ENCODE measurements at regions not wholly inside any gene's neighbourhood (a gene's known extent, or its start where the extent isn't known, plus 50 kb on each side); places are given as distances from the start of the nearest gene placed in this dataset.

DNA sequence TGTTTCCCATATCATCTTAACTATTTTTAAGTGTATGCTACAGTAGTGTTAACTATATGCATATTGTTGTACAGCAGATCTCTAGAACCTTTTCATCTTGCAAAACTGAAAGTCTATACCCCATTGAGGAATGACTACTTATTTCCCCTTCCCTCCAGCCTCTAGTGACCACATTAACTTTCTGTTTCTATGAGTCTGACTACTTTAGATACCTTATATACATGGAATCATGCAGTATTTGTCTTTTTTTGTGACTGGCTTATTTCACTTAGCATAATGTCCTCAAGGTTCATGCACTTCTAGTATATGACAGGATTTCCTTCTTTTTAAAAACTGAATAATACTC, 96.5 kb upstream of the BTG3 start:
- H2AFZ ChIP-seq = no peak overlapping the region
- no peaks in the 10 kb centered on the region for H3F3A ChIP-seq (ENCODE audit: insufficient read depth, low read depth)
- H4K20me1 ChIP-seq (ENCODE audit: insufficient read depth) = no peaks in the 10 kb centered on the region
- no peak for DNase-seq
- intact Hi-C loops (cut with micrococcal nuclease; ENCODE audit: unreplicated experiment) = no loop called here
- no peaks in the 10 kb centered on the region for H3K9me2 ChIP-seq (ENCODE audit: insufficient read depth)
- no peak overlapping the region for H3K27ac ChIP-seq
- ChIA-PET POLR2A (ENCODE audit: unreplicated experiment) (no interaction called here), CTCF (no interaction called here)
- BruUV-seq (replicated peaks) = no TSS peak
- TF ChIP-seq, protein P1, sequence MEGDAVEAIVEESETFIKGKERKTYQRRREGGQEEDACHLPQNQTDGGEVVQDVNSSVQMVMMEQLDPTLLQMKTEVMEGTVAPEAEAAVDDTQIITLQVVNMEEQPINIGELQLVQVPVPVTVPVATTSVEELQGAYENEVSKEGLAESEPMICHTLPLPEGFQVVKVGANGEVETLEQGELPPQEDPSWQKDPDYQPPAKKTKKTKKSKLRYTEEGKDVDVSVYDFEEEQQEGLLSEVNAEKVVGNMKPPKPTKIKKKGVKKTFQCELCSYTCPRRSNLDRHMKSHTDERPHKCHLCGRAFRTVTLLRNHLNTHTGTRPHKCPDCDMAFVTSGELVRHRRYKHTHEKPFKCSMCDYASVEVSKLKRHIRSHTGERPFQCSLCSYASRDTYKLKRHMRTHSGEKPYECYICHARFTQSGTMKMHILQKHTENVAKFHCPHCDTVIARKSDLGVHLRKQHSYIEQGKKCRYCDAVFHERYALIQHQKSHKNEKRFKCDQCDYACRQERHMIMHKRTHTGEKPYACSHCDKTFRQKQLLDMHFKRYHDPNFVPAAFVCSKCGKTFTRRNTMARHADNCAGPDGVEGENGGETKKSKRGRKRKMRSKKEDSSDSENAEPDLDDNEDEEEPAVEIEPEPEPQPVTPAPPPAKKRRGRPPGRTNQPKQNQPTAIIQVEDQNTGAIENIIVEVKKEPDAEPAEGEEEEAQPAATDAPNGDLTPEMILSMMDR (conservative IDR thresholded peaks at IDR 0.05) = no peak
- no peak for TF ChIP-seq EZH2 (IDR thresholded peaks at IDR 0.05; ENCODE audit: low read depth)
- no peaks in the 10 kb centered on the region for H3K27me3 ChIP-seq (ENCODE audit: insufficient read depth, low read depth)
- H3K36me3 ChIP-seq (ENCODE audit: low read depth) = no peaks in the 10 kb centered on the region
- H3K4me1 ChIP-seq (replicated peaks; ENCODE audit: insufficient read depth) = no peaks in the 10 kb centered on the region
- H3K4me3 ChIP-seq = no peak overlapping the region
- no peaks in the 10 kb centered on the region for H3K9me3 ChIP-seq (ENCODE audit: insufficient read depth, low read depth)
- H3K79me2 ChIP-seq (ENCODE audit: low read depth) = no peaks in the 10 kb centered on the region
- H3K4me2 ChIP-seq = no peak overlapping the region

DNA sequence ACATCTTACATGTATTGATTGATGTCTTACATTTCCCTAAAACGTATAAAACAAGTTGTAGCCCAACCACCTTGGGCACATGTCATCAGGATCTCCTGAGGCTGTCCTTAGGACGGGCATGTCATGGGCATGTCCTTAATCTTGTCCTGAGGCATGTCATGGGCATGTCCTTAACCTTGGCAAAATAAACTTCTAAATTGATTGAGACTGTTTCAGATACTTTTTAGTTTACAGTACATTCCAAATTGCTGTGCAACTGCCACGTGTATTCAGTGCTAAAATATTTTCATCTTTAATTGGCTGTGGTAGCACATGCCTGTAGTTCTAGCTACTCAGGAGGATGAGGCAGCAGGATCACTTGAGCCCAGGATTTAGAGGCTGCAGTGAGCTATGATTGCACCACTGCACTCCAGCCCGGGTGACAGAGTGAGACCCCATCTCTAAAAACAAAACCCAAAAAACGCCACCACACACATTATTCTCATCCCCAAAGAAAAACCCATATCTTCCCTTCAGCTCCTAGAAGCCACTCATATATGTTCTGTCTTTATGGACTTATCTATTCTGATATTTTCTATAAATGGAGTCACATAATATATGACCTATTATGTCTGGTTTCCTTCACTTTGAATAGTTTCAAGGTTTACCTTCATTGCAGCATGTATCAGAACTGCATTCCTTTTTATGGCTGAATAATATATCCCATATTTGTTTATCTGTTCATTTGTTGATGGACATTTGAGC, 96.0 kb upstream of the BTG3 start:
- H3K9me3 ChIP-seq (ENCODE audit: insufficient read depth, low read depth) = no peaks in the 10 kb centered on the region
- POLR2A ChIA-PET (ENCODE audit: unreplicated experiment) = no interaction called here
- H3K79me2 ChIP-seq (ENCODE audit: low read depth) = no peaks in the 10 kb centered on the region
- H3K27ac ChIP-seq = no peak overlapping the region
- H3K27me3 ChIP-seq (ENCODE audit: insufficient read depth, low read depth) = no peaks in the 10 kb centered on the region
- no peaks in the 10 kb centered on the region for H3K36me3 ChIP-seq (ENCODE audit: low read depth)
- H3F3A ChIP-seq (ENCODE audit: insufficient read depth, low read depth) = no peaks in the 10 kb centered on the region
- H2AFZ ChIP-seq = no peak overlapping the region
- no peaks in the 10 kb centered on the region for H4K20me1 ChIP-seq (ENCODE audit: insufficient read depth)
- CTCF ChIA-PET = interaction anchor here (0.6 kb wide), 1 partner anchor 216 kb away, joined by 6 read pairs; no protein-coding TSS in a partner anchor
- H3K9me2 ChIP-seq (ENCODE audit: insufficient read depth) = no peaks in the 10 kb centered on the region
- no peak for DNase-seq
- TF ChIP-seq, protein P1 (conservative IDR thresholded peaks at IDR 0.05) = no peak
- no peak for TF ChIP-seq EZH2 (IDR thresholded peaks at IDR 0.05; ENCODE audit: low read depth)
- no peak overlapping the region for H3K4me2 ChIP-seq
- no peak overlapping the region for H3K4me3 ChIP-seq
- intact Hi-C loops (cut with micrococcal nuclease; ENCODE audit: unreplicated experiment) = no loop called here
- BruUV-seq (replicated peaks) = no TSS peak
- no peaks in the 10 kb centered on the region for H3K4me1 ChIP-seq (replicated peaks; ENCODE audit: insufficient read depth)

DNA sequence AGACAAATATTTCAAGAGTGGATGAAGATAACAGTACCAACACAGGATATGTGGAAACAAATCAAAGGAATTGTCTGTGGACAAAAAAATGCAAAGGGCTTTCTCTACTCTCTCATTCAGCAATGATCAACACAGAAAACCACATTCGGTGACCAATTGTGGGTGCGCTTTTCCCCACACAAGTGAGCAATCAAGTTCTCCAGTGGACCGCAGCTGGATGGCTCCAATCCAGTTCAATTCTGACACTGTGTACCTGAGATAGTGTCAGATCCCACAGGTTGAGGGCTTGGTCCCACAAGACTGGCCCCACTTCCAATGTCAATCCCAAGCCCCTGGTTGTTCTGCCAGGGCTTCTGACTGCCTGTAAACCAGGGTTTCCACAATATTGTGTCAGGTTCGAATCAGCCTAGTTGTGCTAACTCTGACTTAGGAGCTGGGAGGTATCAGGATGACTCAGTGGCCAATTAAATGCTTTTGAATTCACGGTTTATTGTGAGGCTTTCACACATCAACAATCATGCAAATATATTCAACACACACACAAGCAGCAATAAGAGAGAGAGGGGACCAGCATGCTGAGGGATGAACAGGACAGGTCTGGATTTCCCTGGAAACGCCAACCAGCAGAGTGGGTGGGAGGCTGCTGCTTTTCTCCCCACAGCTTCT, 87.0 kb upstream of the BTG3 start:
- no peak for TF ChIP-seq EZH2 (IDR thresholded peaks at IDR 0.05; ENCODE audit: low read depth)
- CTCF ChIA-PET = no interaction called here
- H3K4me2 ChIP-seq = no peak overlapping the region
- DNase-seq = no peak
- no peak overlapping the region for H3K4me3 ChIP-seq
- H3K4me1 ChIP-seq (replicated peaks; ENCODE audit: insufficient read depth) = no peaks in the 10 kb centered on the region
- no TSS peak for BruUV-seq (replicated peaks)
- H3K36me3 ChIP-seq (ENCODE audit: low read depth) = no peaks in the 10 kb centered on the region
- H3K9me3 ChIP-seq (ENCODE audit: insufficient read depth, low read depth) = no peaks in the 10 kb centered on the region
- H3K27ac ChIP-seq = no peak overlapping the region
- POLR2A ChIA-PET (ENCODE audit: unreplicated experiment) = no interaction called here
- H3F3A ChIP-seq (ENCODE audit: insufficient read depth, low read depth) = no peaks in the 10 kb centered on the region
- no peaks in the 10 kb centered on the region for H3K9me2 ChIP-seq (ENCODE audit: insufficient read depth)
- no peaks in the 10 kb centered on the region for H4K20me1 ChIP-seq (ENCODE audit: insufficient read depth)
- intact Hi-C loops (cut with micrococcal nuclease; ENCODE audit: unreplicated experiment) = no loop called here
- H3K27me3 ChIP-seq (ENCODE audit: insufficient read depth, low read depth) = no peaks in the 10 kb centered on the region
- no peaks in the 10 kb centered on the region for H3K79me2 ChIP-seq (ENCODE audit: low read depth)
- H2AFZ ChIP-seq = no peak overlapping the region

Data from PC-9 (cell line).